ENCODE measurements at regions not wholly inside any gene's neighbourhood (a gene's known extent, or its start where the extent isn't known, plus 50 kb on each side); places are given as distances from the start of the nearest gene placed in this dataset.

DNA sequence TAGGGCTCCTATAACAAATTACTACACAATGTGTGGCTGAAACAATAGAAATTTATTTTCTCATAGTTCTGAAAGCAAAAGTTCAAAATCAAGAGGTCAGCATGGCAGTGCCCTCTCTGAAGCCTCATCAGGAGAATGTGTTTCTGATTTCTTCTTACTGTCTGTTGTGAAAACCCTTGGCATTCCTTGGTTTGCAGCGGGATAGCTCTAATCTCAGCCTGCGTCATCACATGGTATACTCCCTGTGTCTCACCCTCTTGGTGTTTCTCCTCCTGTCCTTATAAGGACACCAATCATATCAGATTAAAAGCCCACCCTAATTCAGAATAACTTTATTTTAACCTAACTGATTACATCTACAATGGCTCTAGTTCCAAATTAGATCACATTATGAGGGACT, 87.5 kb upstream of the CDH9 start:
- TF ChIP-seq POLR2AphosphoS5 (IDR thresholded peaks at IDR 0.05; ENCODE audit: low read depth): no peak
- TF ChIP-seq, protein P1, sequence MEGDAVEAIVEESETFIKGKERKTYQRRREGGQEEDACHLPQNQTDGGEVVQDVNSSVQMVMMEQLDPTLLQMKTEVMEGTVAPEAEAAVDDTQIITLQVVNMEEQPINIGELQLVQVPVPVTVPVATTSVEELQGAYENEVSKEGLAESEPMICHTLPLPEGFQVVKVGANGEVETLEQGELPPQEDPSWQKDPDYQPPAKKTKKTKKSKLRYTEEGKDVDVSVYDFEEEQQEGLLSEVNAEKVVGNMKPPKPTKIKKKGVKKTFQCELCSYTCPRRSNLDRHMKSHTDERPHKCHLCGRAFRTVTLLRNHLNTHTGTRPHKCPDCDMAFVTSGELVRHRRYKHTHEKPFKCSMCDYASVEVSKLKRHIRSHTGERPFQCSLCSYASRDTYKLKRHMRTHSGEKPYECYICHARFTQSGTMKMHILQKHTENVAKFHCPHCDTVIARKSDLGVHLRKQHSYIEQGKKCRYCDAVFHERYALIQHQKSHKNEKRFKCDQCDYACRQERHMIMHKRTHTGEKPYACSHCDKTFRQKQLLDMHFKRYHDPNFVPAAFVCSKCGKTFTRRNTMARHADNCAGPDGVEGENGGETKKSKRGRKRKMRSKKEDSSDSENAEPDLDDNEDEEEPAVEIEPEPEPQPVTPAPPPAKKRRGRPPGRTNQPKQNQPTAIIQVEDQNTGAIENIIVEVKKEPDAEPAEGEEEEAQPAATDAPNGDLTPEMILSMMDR (IDR thresholded peaks at IDR 0.05; ENCODE audit: insufficient read depth, low read length): no peak
- no peak for TF ChIP-seq SPI1 (IDR thresholded peaks at IDR 0.05; ENCODE audit: borderline replicate concordance, low read depth)
- TF ChIP-seq, protein P2, sequence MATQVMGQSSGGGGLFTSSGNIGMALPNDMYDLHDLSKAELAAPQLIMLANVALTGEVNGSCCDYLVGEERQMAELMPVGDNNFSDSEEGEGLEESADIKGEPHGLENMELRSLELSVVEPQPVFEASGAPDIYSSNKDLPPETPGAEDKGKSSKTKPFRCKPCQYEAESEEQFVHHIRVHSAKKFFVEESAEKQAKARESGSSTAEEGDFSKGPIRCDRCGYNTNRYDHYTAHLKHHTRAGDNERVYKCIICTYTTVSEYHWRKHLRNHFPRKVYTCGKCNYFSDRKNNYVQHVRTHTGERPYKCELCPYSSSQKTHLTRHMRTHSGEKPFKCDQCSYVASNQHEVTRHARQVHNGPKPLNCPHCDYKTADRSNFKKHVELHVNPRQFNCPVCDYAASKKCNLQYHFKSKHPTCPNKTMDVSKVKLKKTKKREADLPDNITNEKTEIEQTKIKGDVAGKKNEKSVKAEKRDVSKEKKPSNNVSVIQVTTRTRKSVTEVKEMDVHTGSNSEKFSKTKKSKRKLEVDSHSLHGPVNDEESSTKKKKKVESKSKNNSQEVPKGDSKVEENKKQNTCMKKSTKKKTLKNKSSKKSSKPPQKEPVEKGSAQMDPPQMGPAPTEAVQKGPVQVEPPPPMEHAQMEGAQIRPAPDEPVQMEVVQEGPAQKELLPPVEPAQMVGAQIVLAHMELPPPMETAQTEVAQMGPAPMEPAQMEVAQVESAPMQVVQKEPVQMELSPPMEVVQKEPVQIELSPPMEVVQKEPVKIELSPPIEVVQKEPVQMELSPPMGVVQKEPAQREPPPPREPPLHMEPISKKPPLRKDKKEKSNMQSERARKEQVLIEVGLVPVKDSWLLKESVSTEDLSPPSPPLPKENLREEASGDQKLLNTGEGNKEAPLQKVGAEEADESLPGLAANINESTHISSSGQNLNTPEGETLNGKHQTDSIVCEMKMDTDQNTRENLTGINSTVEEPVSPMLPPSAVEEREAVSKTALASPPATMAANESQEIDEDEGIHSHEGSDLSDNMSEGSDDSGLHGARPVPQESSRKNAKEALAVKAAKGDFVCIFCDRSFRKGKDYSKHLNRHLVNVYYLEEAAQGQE (IDR thresholded peaks at IDR 0.05; ENCODE audit: insufficient replicate concordance, low read depth): no peak

Measured in HL-60 (cell line).